Trophoblast cell (in vitro differentiated cells and primary cell): ENCODE measurements at regions not wholly inside any gene's neighbourhood (a gene's known extent, or its start where the extent isn't known, plus 50 kb on each side); places are given as distances from the start of the nearest gene placed in this dataset.
"Not testable (repeated sequence)": the region's sequence is repeated elsewhere in the genome, so short reads cannot be mapped to it uniquely, and the experiment has no call there.

ENCODE experiments used
- DNase-seq, 2 donors: peaks; one replicate each; pipeline ENCODE4 v3.0.0-alpha.2; 2016
- H2AFZ ChIP-seq: 2 replicates; pipeline ENCODE4 v1.6.1; 2013; ENCODE audit warnings: low read length, moderate library complexity, mild to moderate bottlenecking; ENCODE audit not compliant: insufficient read depth, poor library complexity
- H2AK5ac ChIP-seq: 2 replicates; pipeline ENCODE4 v1.6.1; 2013; ENCODE audit warnings: mild to moderate bottlenecking, low read length
- H2BK120ac ChIP-seq: 2 replicates; pipeline ENCODE4 v1.6.1; 2013; ENCODE audit warnings: low read length, mild to moderate bottlenecking, moderate library complexity; ENCODE audit not compliant: insufficient read depth, poor library complexity
- H2BK12ac ChIP-seq: 2 replicates; pipeline ENCODE4 v1.6.1; 2013; ENCODE audit warnings: mild to moderate bottlenecking, low read length, moderate library complexity
- H2BK5ac ChIP-seq: 2 replicates; pipeline ENCODE4 v1.6.1; 2013; ENCODE audit warnings: low read length, low read depth, moderate library complexity, mild to moderate bottlenecking; ENCODE audit not compliant: poor library complexity
- H3K14ac ChIP-seq: 2 replicates; pipeline ENCODE4 v1.6.1; 2013; ENCODE audit warnings: mild to moderate bottlenecking, low read length
- H3K18ac ChIP-seq: 2 replicates; pipeline ENCODE4 v1.6.1; 2013; ENCODE audit warnings: mild to moderate bottlenecking, low read length
- H3K23ac ChIP-seq: 2 replicates; pipeline ENCODE4 v1.6.1; 2013; ENCODE audit warnings: low read length
- H3K27ac ChIP-seq: 2 replicates; pipeline ENCODE4 v1.5.1; 2013; ENCODE audit warnings: low read depth, mild to moderate bottlenecking, inconsistent platforms, low read length, moderate library complexity
- H3K27me3 ChIP-seq: 2 replicates; pipeline ENCODE4 v1.6.1; 2013; ENCODE audit warnings: inconsistent platforms, mild to moderate bottlenecking, low read length, moderate library complexity; ENCODE audit not compliant: insufficient read depth
- H3K36me3 ChIP-seq, 2 experiments: 1 replicate in 1 of 2; 2 replicates in 1 of 2; pipeline ENCODE4 v1.6.1; 2013; ENCODE audit warnings: low read length in 2 of 2, mild to moderate bottlenecking in 2 of 2, moderate library complexity in 1 of 2; ENCODE audit not compliant: insufficient read depth in 2 of 2, control insufficient read depth in 1 of 2
- H3K4ac ChIP-seq: 2 replicates; pipeline ENCODE4 v1.6.1; 2013; ENCODE audit warnings: low read depth, mild to moderate bottlenecking, low read length, moderate library complexity
- H3K4me1 ChIP-seq, 2 experiments: 1 replicate in 1 of 2; 2 replicates in 1 of 2; pipeline ENCODE4 v1.6.1; 2013; ENCODE audit warnings: low read length in 2 of 2, mild to moderate bottlenecking in 2 of 2, moderate library complexity in 1 of 2; ENCODE audit not compliant: insufficient read depth in 2 of 2, control insufficient read depth in 1 of 2
- H3K4me2 ChIP-seq: 2 replicates; pipeline ENCODE4 v1.6.1; 2013; ENCODE audit warnings: inconsistent platforms, mild to moderate bottlenecking, low read length, moderate library complexity
- H3K4me3 ChIP-seq: 2 replicates; pipeline ENCODE4 v1.5.1; 2013; ENCODE audit warnings: mild to moderate bottlenecking, low read depth, low read length, inconsistent platforms
- H3K79me1 ChIP-seq: one replicate; pipeline ENCODE4 v1.6.1; 2013; ENCODE audit warnings: low read length
- H3K79me2 ChIP-seq: 2 replicates; pipeline ENCODE4 v1.6.1; 2013; ENCODE audit warnings: low read length, mild to moderate bottlenecking; ENCODE audit not compliant: control insufficient read depth, insufficient read depth, poor library complexity
- H3K9ac ChIP-seq: 2 replicates; pipeline ENCODE4 v1.6.1; 2013; ENCODE audit warnings: mild to moderate bottlenecking, low read length
- H3K9me3 ChIP-seq: 2 replicates; pipeline ENCODE4 v1.6.1; 2013; ENCODE audit warnings: low read depth, mild to moderate bottlenecking, control low read depth, inconsistent platforms, low read length; ENCODE audit not compliant: insufficient read depth
- H4K12ac ChIP-seq: 2 replicates; pipeline ENCODE4 v1.6.1; 2013; ENCODE audit warnings: low read depth, mild to moderate bottlenecking, low read length, moderate library complexity
- H4K8ac ChIP-seq: 2 replicates; pipeline ENCODE4 v1.6.1; 2013; ENCODE audit warnings: low read depth, mild to moderate bottlenecking, low read length, moderate library complexity
- H4K91ac ChIP-seq: one replicate; pipeline ENCODE4 v1.6.1; 2013; ENCODE audit warnings: low read depth, mild to moderate bottlenecking, low read length, moderate library complexity
- WGBS: extraction: QIAGEN DNeasy Blood & Tissue Kit; methylation state at CpG from one replicate; pipeline ENCODE4 v1.1.7; 2013; ENCODE audit warnings: missing lambda C conversion rate; ENCODE audit not compliant: insufficient read length, insufficient coverage; ENCODE audit errors: extremely low coverage; 5-methylcytosine and 5-hydroxymethylcytosine counted together

GRCh38 chrX:53768865-53769264 is 82.3 kb upstream of the HUWE1 start:
- Histone ChIP-seq H3K9ac (no peak overlapping the region), H2BK12ac (no peak overlapping the region), H3K27ac (no peak overlapping the region), H3K4me1 (no peaks in the 10 kb centered on the region), H3K9me3 (no peaks in the 10 kb centered on the region), H4K8ac (no peak overlapping the region), H3K14ac (no peak overlapping the region), H3K36me3 (no peaks in the 10 kb centered on the region), H3K27me3 (no peaks in the 10 kb centered on the region), H3K23ac (no peak overlapping the region), H4K91ac (no peak overlapping the region), H2AK5ac (no peak overlapping the region), H3K4me2 (no peak overlapping the region), H3K4ac (no peak overlapping the region), H3K18ac (no peak overlapping the region), H3K79me2 (no peaks in the 10 kb centered on the region), H3K79me1 (no peaks in the 10 kb centered on the region), H2AFZ (no peak overlapping the region), H2BK120ac (no peak overlapping the region), H2BK5ac (no peak overlapping the region), H4K12ac (no peak overlapping the region), H3K4me3 (no peak overlapping the region)
- no CpG with 5 or more reads among the region's 7 CpGs for WGBS
- DNase-seq = no peak

- Histone ChIP-seq H2AK5ac (no peak overlapping the region), H3K27me3 (no peaks in the 10 kb centered on the region), H2BK12ac (no peak overlapping the region), H3K9ac (no peak overlapping the region), H2AFZ (no peak overlapping the region), H3K9me3 (no peaks in the 10 kb centered on the region), H4K91ac (no peak overlapping the region), H3K79me2 (no peaks in the 10 kb centered on the region), H3K18ac (no peak overlapping the region), H3K27ac (no peak overlapping the region), H3K4me3 (no peak overlapping the region), H3K79me1 (no peaks in the 10 kb centered on the region), H3K14ac (no peak overlapping the region), H2BK120ac (no peak overlapping the region), H3K4ac (no peak overlapping the region), H3K4me2 (no peak overlapping the region), H3K23ac (no peak overlapping the region), H4K12ac (no peak overlapping the region), H3K36me3 (no peaks in the 10 kb centered on the region), H3K4me1 (no peaks in the 10 kb centered on the region), H4K8ac (no peak overlapping the region), H2BK5ac (no peak overlapping the region)
- WGBS = no CpG with 5 or more reads among the region's 5 CpGs
- DNase-seq = no peak
Measured at GRCh38 chrX:53768451-53768850, 81.9 kb upstream of the HUWE1 start.

GRCh38 chrX:53767544-53767943 is 81.0 kb upstream of the HUWE1 start:
- no peaks in the 10 kb centered on the region for H3K79me2 ChIP-seq
- no peaks in the 10 kb centered on the region for H3K4me1 ChIP-seq
- no peak overlapping the region for H3K27ac ChIP-seq
- H3K4ac ChIP-seq = no peak overlapping the region
- no peaks in the 10 kb centered on the region for H3K27me3 ChIP-seq
- H4K91ac ChIP-seq = no peak overlapping the region
- H2AFZ ChIP-seq = no peak overlapping the region
- H3K4me3 ChIP-seq = no peak overlapping the region
- H3K23ac ChIP-seq = no peak overlapping the region
- DNase-seq = no peak
- no peak overlapping the region for H3K4me2 ChIP-seq
- H2BK12ac ChIP-seq = no peak overlapping the region
- no CpG with 5 or more reads among the region's 1 CpG for whole genome bisulfite sequencing
- no peak overlapping the region for H2BK120ac ChIP-seq
- H3K14ac ChIP-seq = no peak overlapping the region
- H2BK5ac ChIP-seq = no peak overlapping the region
- no peak overlapping the region for H3K18ac ChIP-seq
- no peak overlapping the region for H2AK5ac ChIP-seq
- H4K8ac ChIP-seq = no peak overlapping the region
- no peaks in the 10 kb centered on the region for H3K9me3 ChIP-seq
- no peaks in the 10 kb centered on the region for H3K36me3 ChIP-seq
- H3K79me1 ChIP-seq = no peaks in the 10 kb centered on the region
- H3K9ac ChIP-seq = no peak overlapping the region
- no peak overlapping the region for H4K12ac ChIP-seq

- not testable (repeated sequence) for H3K9me3 ChIP-seq, H4K8ac ChIP-seq, H3K4ac ChIP-seq, H3K79me2 ChIP-seq, H3K18ac ChIP-seq, H3K9ac ChIP-seq, H3K14ac ChIP-seq, H2BK12ac ChIP-seq, H2BK5ac ChIP-seq, H2BK120ac ChIP-seq, H3K36me3 ChIP-seq, H3K27ac ChIP-seq, H4K12ac ChIP-seq, H2AK5ac ChIP-seq, H3K27me3 ChIP-seq, H4K91ac ChIP-seq, H3K4me2 ChIP-seq, DNase-seq, H3K4me1 ChIP-seq, H3K4me3 ChIP-seq, H3K79me1 ChIP-seq, H2AFZ ChIP-seq, H3K23ac ChIP-seq
- no CpG with 5 or more reads among the region's 1 CpG for WGBS
Measured at GRCh38 chrX:53757181-53757580, 70.7 kb upstream of the HUWE1 start.
